Keratinocyte (primary cell): ENCODE measurements at regions not wholly inside any gene's neighbourhood (a gene's known extent, or its start where the extent isn't known, plus 50 kb on each side); places are given as distances from the start of the nearest gene placed in this dataset.

ENCODE experiments used
- CTCF ChIP-seq, 3 experiments: IDR thresholded peaks in 1 of 3; conservative IDR thresholded peaks in 1 of 3; optimal IDR thresholded peaks in 1 of 3; 2 replicates in 2 of 3; 3 replicates in 1 of 3; pipeline versions ENCODE3 to v1.5.1; 2011; ENCODE audit warnings: low read length in 3 of 3, mild to moderate bottlenecking in 3 of 3, moderate library complexity in 2 of 3, control low read depth in 1 of 3, inconsistent platforms in 1 of 3; ENCODE audit not compliant: insufficient read depth in 2 of 3; ENCODE audit errors: extremely low read depth in 1 of 3
- EZH2 ChIP-seq: IDR thresholded peaks from one replicate; pipeline ENCODE4 v1.6.1; 2012; ENCODE audit warnings: inconsistent platforms, mild to moderate bottlenecking, low read length, moderate library complexity

- TF ChIP-seq CTCF (optimal IDR thresholded peaks at IDR 0.05 in 1 of 3, IDR thresholded peaks at IDR 0.05 in 1 of 3, conservative IDR thresholded peaks at IDR 0.05 in 1 of 3; ENCODE audit: extremely low read depth in 1 of 3, insufficient read depth in 2 of 3, low read length in 3 of 3): no peak
- no peak for TF ChIP-seq EZH2
Observed at GRCh38 chr4:164621886-164622521, 131.9 kb upstream of the SMIM31 start.
